ENCODE measurements at regions not wholly inside any gene's neighbourhood (a gene's known extent, or its start where the extent isn't known, plus 50 kb on each side); places are given as distances from the start of the nearest gene placed in this dataset.

- Histone ChIP-seq H3K36me3 (ENCODE audit: control insufficient read depth in 4 of 4, insufficient read depth in 3 of 4, low read depth in 1 of 4, low read length in 3 of 4) (no peaks in the 10 kb centered on the region), H3K27me3 (ENCODE audit: control insufficient read depth in 4 of 4, insufficient read depth in 4 of 4, low read length in 3 of 4) (no peaks in the 10 kb centered on the region), H3K4me1 (ENCODE audit: control insufficient read depth in 4 of 4, insufficient read depth in 4 of 4, low read length in 3 of 4) (no peaks in the 10 kb centered on the region), H3K27ac (ENCODE audit: low read depth in 1 of 2, low read length in 2 of 2) (no peak overlapping the region), H3K9ac (ENCODE audit: low read depth in 1 of 2, low read length in 2 of 2) (no peak overlapping the region), H3K9me3 (ENCODE audit: control insufficient read depth in 4 of 4, low read length in 3 of 4) (no peaks in the 10 kb centered on the region), H3K4me3 (ENCODE audit: low read depth in 1 of 3, low read length in 3 of 3) (no peak overlapping the region)
- no peak for TF ChIP-seq HNF4A (conservative IDR thresholded peaks at IDR 0.05)
- no peak for TF ChIP-seq ATF3 (IDR thresholded peaks at IDR 0.05)
- TF ChIP-seq, protein P1, sequence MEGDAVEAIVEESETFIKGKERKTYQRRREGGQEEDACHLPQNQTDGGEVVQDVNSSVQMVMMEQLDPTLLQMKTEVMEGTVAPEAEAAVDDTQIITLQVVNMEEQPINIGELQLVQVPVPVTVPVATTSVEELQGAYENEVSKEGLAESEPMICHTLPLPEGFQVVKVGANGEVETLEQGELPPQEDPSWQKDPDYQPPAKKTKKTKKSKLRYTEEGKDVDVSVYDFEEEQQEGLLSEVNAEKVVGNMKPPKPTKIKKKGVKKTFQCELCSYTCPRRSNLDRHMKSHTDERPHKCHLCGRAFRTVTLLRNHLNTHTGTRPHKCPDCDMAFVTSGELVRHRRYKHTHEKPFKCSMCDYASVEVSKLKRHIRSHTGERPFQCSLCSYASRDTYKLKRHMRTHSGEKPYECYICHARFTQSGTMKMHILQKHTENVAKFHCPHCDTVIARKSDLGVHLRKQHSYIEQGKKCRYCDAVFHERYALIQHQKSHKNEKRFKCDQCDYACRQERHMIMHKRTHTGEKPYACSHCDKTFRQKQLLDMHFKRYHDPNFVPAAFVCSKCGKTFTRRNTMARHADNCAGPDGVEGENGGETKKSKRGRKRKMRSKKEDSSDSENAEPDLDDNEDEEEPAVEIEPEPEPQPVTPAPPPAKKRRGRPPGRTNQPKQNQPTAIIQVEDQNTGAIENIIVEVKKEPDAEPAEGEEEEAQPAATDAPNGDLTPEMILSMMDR (IDR thresholded peaks at IDR 0.05; ENCODE audit: low read depth, low read length, missing input control): no peak
- no peak for TF ChIP-seq RXRA (IDR thresholded peaks at IDR 0.05)
- TF ChIP-seq JUND (IDR thresholded peaks at IDR 0.05): no peak
- TF ChIP-seq NR2F2 (IDR thresholded peaks at IDR 0.05): no peak
- no peak for TF ChIP-seq ZBTB33 (IDR thresholded peaks at IDR 0.05)
- TF ChIP-seq FOXA2 (IDR thresholded peaks at IDR 0.05): no peak
- no peak for TF ChIP-seq HNF4G (IDR thresholded peaks at IDR 0.05)
- no peak for DNase-seq (ENCODE audit: low spot score)
- WGBS: 92% methylated on average over 6 of the region's 6 CpGs
Measured at GRCh38 chr2:19226386-19226785, 132.0 kb downstream of the OSR1 start.

DNA sequence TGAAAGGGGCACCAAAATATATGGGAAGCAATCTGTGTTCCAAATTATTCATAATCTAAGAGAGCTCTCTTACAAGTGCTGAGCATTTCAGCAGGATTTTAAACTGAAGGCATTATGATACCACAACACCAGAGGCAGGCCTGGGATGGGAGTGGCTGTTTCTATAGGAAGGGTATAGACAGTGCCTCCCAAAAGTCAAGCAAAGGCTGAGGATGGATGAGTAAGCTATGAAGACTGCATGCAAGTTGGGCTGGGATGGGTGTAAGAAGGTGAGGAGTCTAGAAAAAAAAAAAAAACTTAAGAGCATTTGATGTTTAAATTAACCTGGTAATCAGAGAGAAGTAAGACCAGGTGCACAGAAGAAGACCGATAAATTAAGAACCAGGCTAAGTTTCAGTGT, 132.5 kb downstream of the OSR1 start:
- no peaks in the 10 kb centered on the region for H3K4me1 ChIP-seq (ENCODE audit: control insufficient read depth in 4 of 4, insufficient read depth in 4 of 4, low read length in 3 of 4)
- 94% methylated on average over 1 of the region's 1 CpG for WGBS
- no peak overlapping the region for H3K4me3 ChIP-seq (ENCODE audit: low read depth in 1 of 3, low read length in 3 of 3)
- H3K36me3 ChIP-seq (ENCODE audit: control insufficient read depth in 4 of 4, insufficient read depth in 3 of 4, low read depth in 1 of 4, low read length in 3 of 4): no peaks in the 10 kb centered on the region
- no peak overlapping the region for H3K27ac ChIP-seq (ENCODE audit: low read depth in 1 of 2, low read length in 2 of 2)
- H3K9me3 ChIP-seq (ENCODE audit: control insufficient read depth in 4 of 4, low read length in 3 of 4): no peaks in the 10 kb centered on the region
- H3K9ac ChIP-seq (ENCODE audit: low read depth in 1 of 2, low read length in 2 of 2): no peak overlapping the region
- DNase-seq (ENCODE audit: low spot score): no peak
- no peaks in the 10 kb centered on the region for H3K27me3 ChIP-seq (ENCODE audit: control insufficient read depth in 4 of 4, insufficient read depth in 4 of 4, low read length in 3 of 4)
- TF ChIP-seq JUND (IDR thresholded peaks at IDR 0.05) (no peak), FOXA1 (IDR thresholded peaks at IDR 0.05) (no peak), FOXA2 (IDR thresholded peaks at IDR 0.05) (no peak), HNF4G (IDR thresholded peaks at IDR 0.05) (no peak), GABPA (IDR thresholded peaks at IDR 0.05 in 1 of 2, conservative IDR thresholded peaks at IDR 0.05 in 1 of 2) (no peak), YY1 (IDR thresholded peaks at IDR 0.05) (no peak), HNF4A (conservative IDR thresholded peaks at IDR 0.05) (no peak), MAX (IDR thresholded peaks at IDR 0.05) (no peak), RAD21 (IDR thresholded peaks at IDR 0.05) (no peak), SP1 (IDR thresholded peaks at IDR 0.05) (no peak), ZBTB33 (IDR thresholded peaks at IDR 0.05) (no peak), NR2F2 (IDR thresholded peaks at IDR 0.05) (no peak)
- TF ChIP-seq, protein P1 (IDR thresholded peaks at IDR 0.05; ENCODE audit: low read depth, low read length, missing input control): no peak
- TF ChIP-seq, protein P2, sequence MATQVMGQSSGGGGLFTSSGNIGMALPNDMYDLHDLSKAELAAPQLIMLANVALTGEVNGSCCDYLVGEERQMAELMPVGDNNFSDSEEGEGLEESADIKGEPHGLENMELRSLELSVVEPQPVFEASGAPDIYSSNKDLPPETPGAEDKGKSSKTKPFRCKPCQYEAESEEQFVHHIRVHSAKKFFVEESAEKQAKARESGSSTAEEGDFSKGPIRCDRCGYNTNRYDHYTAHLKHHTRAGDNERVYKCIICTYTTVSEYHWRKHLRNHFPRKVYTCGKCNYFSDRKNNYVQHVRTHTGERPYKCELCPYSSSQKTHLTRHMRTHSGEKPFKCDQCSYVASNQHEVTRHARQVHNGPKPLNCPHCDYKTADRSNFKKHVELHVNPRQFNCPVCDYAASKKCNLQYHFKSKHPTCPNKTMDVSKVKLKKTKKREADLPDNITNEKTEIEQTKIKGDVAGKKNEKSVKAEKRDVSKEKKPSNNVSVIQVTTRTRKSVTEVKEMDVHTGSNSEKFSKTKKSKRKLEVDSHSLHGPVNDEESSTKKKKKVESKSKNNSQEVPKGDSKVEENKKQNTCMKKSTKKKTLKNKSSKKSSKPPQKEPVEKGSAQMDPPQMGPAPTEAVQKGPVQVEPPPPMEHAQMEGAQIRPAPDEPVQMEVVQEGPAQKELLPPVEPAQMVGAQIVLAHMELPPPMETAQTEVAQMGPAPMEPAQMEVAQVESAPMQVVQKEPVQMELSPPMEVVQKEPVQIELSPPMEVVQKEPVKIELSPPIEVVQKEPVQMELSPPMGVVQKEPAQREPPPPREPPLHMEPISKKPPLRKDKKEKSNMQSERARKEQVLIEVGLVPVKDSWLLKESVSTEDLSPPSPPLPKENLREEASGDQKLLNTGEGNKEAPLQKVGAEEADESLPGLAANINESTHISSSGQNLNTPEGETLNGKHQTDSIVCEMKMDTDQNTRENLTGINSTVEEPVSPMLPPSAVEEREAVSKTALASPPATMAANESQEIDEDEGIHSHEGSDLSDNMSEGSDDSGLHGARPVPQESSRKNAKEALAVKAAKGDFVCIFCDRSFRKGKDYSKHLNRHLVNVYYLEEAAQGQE (IDR thresholded peaks at IDR 0.05): no peak

All from liver (tissue), 8 donors.